ENCODE measurements at regions not wholly inside any gene's neighbourhood (a gene's known extent, or its start where the extent isn't known, plus 50 kb on each side); places are given as distances from the start of the nearest gene placed in this dataset.

DNA sequence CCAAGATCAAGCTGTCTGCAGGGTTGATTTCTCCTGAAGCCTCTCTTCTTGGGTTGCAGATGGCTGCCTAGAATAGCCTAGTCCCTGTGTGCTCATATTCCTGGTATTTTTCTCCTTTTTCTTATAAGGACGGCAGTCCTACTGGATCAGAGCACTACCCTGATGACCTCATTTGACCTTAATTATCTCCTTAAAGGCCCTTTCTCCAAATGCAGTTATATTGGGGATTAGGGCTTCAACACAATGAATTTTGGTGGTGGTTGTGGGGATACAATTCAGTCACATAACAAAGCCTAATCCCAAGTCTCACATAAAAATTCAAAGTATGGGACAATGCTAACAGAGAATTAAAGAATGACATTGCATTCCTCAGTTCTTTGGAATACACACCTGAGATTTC, 238.8 kb upstream of the SALL1 start:
- no peak for DNase-seq
- Mint-ChIP-seq H3K4me3 (no peak overlapping the region), H3K36me3 (no peaks in the 10 kb centered on the region), H3K27ac (no peak overlapping the region), H3K4me1 (no peaks in the 10 kb centered on the region), H3K9me3 (peaks cover 0 to 17% (median 3%) of the 10 kb centered on the region in 6 donors), H3K27me3 (ENCODE audit: low read depth in 3 of 3) (peaks cover 0 to 4% (median 0%) of the 10 kb centered on the region in 3 donors)

DNA sequence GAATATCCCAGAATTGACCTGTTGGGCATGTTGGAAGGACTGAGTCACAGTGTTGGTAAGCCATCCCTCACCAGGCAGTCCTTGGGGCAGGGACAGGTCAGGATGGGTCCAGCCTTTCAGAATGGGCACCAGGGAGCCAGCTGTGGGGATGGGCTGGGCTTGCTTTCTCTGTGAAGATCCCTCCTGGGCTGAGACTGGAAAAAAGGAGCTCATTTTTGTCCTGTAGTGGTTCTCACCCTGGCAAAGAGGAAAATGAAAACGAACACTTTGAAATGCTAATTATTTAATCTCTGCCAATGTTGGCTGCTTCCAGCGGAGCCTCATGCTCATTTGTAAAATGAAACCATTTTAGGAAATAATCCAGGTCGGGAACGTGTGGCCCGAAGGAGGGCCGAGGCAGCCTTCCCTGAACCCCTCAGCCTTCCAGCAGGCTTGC, 237.5 kb upstream of the SALL1 start:
- Mint-ChIP-seq H3K9me3 (peaks cover 0 to 15% (median 3%) of the 10 kb centered on the region in 6 donors), H3K27ac (no peak overlapping the region), H3K36me3 (no peaks in the 10 kb centered on the region), H3K4me3 (no peak overlapping the region), H3K4me1 (no peaks in the 10 kb centered on the region), H3K27me3 (ENCODE audit: low read depth in 3 of 3) (peaks cover 0 to 4% (median 0%) of the 10 kb centered on the region in 3 donors)
- DNase-seq: no peak

DNA sequence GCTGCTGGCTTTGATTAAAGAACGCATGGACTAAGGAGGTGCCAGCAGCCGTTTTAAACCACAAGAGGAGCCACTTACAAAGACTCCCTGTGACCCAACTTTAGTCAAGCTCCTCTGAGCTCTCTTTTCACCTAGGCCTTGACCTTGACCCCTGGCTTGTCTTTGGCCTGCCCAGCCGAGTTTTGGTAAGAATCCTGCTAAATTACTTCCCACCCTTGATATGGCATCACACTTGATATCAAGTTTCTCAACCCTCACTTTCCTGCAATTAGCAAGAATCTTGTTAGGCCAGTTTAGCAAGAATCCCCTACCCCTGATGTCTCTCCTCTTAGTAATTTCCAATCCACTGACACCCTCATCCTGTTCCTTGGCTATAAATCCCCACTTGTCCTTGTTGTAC, 232.8 kb upstream of the SALL1 start:
- no peak overlapping the region for H3K4me3 Mint-ChIP-seq

DNA sequence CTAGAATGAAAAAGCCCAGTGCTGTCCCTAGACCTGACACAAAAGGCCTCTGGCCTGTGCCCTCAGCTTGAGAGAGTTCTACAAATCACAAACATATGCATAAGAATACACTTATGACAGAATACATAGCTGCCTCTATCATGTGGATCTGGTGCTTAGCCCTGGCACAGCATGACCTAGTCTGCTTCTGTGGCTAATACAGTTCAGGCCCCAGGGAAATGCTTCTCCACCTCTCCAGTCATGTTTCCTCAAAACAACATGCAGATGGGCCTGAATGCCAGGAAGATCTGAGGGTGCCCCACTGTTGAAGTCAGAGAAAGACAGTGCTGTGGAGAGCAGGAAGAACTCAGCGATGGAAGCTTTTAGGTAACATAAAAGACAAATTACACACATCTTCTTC, 231.9 kb upstream of the SALL1 start:
- Mint-ChIP-seq H3K27me3 (ENCODE audit: low read depth in 3 of 3) (peaks cover 0 to 7% (median 6%) of the 10 kb centered on the region in 3 donors), H3K27ac (no peak overlapping the region), H3K36me3 (no peaks in the 10 kb centered on the region), H3K4me3 (no peak overlapping the region), H3K4me1 (no peaks in the 10 kb centered on the region), H3K9me3 (peaks cover 0 to 5% (median 1%) of the 10 kb centered on the region in 6 donors)
- no peak for DNase-seq

More for the DNA sequence above, 232.8 kb upstream of the SALL1 start:
- peaks cover 0 to 10% (median 1%) of the 10 kb centered on the region in 6 donors for H3K9me3 Mint-ChIP-seq
- H3K27ac Mint-ChIP-seq: no peak overlapping the region
- no peak for DNase-seq
- H3K4me1 Mint-ChIP-seq: no peaks in the 10 kb centered on the region
- H3K36me3 Mint-ChIP-seq: no peaks in the 10 kb centered on the region
- peaks cover 0 to 6% (median 6%) of the 10 kb centered on the region in 3 donors for H3K27me3 Mint-ChIP-seq (ENCODE audit: low read depth in 3 of 3)

DNA sequence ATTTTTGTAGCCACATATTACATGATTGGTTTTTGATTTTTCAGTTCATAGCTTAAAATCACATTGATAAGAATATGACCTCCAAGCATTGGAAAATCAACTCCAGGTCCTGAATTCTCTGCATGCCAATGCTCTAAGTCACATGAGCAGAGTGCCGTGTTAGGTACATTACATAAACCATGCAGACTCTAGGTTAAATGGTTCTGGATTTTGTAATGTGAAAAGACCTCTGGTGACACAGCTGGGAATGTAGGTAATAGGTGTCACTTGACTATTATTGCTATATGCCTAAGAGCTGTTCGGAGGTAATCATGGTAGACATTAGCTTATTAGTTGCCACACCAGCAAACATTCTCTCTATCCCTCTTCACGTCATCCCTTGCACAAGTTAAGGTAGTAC, 231.1 kb upstream of the SALL1 start:
- H3K27ac Mint-ChIP-seq: no peak overlapping the region
- peaks cover 0 to 5% (median 1%) of the 10 kb centered on the region in 6 donors for H3K9me3 Mint-ChIP-seq
- peaks cover 0 to 7% (median 6%) of the 10 kb centered on the region in 3 donors for H3K27me3 Mint-ChIP-seq (ENCODE audit: low read depth in 3 of 3)
- DNase-seq: no peak
- H3K36me3 Mint-ChIP-seq: no peaks in the 10 kb centered on the region
- no peak overlapping the region for H3K4me3 Mint-ChIP-seq
- no peaks in the 10 kb centered on the region for H3K4me1 Mint-ChIP-seq

DNA sequence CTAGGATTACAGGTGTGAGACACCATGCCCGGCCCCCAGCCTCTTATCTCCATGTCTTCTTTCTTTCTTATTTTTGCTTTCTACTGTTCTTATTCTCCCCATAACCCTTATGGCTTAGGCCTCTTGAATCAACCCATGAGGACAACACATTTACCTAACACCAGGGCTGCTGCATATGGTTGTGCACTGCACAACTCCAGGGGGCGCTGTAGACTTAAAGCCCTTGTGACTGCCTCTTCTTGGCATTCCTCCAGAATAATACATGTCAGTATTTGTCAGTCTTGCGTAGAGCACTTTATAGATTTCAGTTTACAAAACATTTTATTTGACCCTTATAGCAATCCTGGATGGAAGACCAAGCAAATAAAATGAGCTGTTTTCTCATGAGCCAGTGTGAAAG, 225.0 kb upstream of the SALL1 start:
- Mint-ChIP-seq H3K9me3 (peaks cover 0 to 6% (median 0%) of the 10 kb centered on the region in 6 donors), H3K27me3 (ENCODE audit: low read depth in 3 of 3) (peaks cover 0 to 4% (median 2%) of the 10 kb centered on the region in 3 donors), H3K36me3 (no peaks in the 10 kb centered on the region), H3K27ac (no peak overlapping the region), H3K4me3 (no peak overlapping the region), H3K4me1 (no peaks in the 10 kb centered on the region)
- DNase-seq: no peak

DNA sequence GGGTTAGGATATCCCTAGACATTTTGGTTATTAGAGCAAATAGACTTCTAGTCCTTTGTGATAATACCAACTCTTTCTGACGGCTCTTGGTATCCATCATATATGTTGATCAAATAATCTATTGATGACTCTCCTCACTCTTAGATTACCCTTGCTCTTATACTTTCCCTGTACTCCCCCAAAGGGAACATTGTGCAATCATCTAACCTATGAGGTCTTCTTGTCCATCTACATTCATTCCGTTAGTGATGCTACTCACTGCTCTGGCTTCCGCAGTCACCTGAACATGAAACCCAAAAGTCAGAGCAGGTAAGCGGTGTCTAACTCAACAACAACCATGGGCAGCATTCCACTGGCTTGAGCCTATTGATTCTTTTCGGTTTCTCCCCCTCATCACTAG, 223.7 kb upstream of the SALL1 start:
- peaks cover 0 to 7% (median 0%) of the 10 kb centered on the region in 6 donors for H3K9me3 Mint-ChIP-seq
- H3K36me3 Mint-ChIP-seq: no peaks in the 10 kb centered on the region
- peaks cover 0 to 2% (median 2%) of the 10 kb centered on the region in 3 donors for H3K27me3 Mint-ChIP-seq (ENCODE audit: low read depth in 3 of 3)
- H3K27ac Mint-ChIP-seq: no peak overlapping the region
- H3K4me3 Mint-ChIP-seq: no peak overlapping the region
- no peaks in the 10 kb centered on the region for H3K4me1 Mint-ChIP-seq
- no peak for DNase-seq

DNA sequence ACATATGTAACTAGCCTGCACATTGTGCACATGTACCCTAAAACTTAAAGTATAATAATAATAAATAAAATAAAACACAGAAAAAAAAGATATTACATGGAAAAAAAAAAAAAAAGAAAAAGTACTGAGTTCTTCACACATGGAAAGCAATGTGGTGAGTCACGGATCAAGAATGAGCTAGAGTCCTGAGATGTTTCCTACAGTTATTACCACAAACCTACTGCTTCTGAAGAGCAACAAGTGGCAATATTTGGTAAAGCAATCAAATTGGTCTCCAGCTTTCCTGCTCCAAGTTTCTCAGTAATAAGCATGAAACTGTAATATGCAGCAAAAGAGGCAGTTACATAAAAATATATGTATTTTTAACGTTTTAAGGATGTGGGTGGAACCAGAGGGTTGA, 223.3 kb upstream of the SALL1 start:
- Mint-ChIP-seq H3K36me3 (no peaks in the 10 kb centered on the region), H3K27me3 (ENCODE audit: low read depth in 3 of 3) (peaks cover 0 to 2% (median 2%) of the 10 kb centered on the region in 3 donors), H3K27ac (no peak overlapping the region), H3K4me3 (no peak overlapping the region), H3K9me3 (peaks cover 0 to 7% (median 0%) of the 10 kb centered on the region in 6 donors), H3K4me1 (no peaks in the 10 kb centered on the region)
- no peak for DNase-seq

DNA sequence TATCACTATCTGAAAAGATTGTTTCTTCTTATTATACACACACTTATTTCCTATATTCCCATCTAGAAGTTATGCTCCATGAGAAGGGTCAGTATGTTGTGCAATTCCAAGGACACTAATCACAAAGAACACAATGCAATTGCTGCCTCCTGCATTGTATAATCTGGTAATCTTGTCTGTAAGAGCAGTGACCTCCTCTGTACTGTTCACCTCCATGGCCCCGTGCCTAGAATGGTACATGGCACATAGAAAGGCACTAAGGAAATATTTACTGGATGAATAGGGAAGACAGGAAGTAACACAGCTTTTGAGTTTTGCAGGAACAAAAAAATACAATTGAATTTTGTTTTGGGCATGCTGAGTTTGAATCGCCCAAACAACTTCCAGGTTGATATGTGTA, 214.6 kb upstream of the SALL1 start:
- Mint-ChIP-seq H3K27ac (no peak overlapping the region), H3K4me3 (no peak overlapping the region), H3K4me1 (no peaks in the 10 kb centered on the region), H3K36me3 (peaks cover 0 to 7% (median 0%) of the 10 kb centered on the region in 3 donors), H3K9me3 (peaks cover 0 to 18% (median 4%) of the 10 kb centered on the region in 6 donors), H3K27me3 (ENCODE audit: low read depth in 3 of 3) (peaks cover 0 to 4% (median 2%) of the 10 kb centered on the region in 3 donors)
- no peak for DNase-seq

DNA sequence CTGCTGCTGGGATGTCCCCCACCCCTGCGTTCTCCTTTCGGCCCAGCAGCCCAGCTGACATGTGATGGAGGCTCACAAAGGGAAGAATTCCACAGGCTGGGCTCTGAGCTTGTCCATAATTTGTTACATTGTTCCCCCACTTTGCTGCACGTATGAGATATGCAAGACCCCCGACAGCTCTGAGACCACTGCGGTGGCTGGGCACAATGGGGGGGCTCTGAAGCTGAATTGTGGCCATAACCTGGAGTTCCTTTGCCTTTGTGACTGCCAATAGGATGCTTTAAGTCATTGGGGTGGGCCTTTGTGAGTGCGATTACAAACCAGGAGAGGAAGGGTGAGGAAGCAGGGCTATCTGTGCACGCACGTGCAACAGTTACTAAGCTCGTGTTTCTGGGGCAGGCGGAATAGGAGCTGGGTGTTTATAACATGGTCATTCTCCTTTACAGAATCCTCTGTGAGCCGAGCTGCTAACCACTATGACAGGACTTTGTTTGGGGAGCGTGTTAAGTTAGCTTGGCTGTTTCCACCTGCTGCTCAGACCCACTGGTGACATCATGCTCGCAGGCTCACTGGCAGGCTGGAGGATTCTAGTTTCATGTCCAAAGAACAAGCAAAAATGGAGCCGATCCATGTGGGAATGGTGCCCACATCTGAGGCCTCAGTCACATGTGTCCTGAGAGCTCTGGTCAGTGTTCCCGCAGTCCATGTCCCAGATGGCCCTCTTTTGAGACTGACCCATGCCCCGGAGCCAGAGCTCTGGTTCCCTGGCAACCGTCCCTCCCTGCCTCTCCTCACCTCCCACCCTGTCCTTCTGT, 208.3 kb upstream of the SALL1 start:
- Mint-ChIP-seq H3K27ac (no peak overlapping the region), H3K4me3 (no peak overlapping the region), H3K27me3 (ENCODE audit: low read depth in 3 of 3) (peaks cover 0 to 4% (median 4%) of the 10 kb centered on the region in 3 donors), H3K36me3 (peaks cover 0 to 3% (median 0%) of the 10 kb centered on the region in 3 donors), H3K9me3 (peaks cover 0 to 6% (median 1%) of the 10 kb centered on the region in 6 donors), H3K4me1 (no peaks in the 10 kb centered on the region)
- no peak for DNase-seq

DNA sequence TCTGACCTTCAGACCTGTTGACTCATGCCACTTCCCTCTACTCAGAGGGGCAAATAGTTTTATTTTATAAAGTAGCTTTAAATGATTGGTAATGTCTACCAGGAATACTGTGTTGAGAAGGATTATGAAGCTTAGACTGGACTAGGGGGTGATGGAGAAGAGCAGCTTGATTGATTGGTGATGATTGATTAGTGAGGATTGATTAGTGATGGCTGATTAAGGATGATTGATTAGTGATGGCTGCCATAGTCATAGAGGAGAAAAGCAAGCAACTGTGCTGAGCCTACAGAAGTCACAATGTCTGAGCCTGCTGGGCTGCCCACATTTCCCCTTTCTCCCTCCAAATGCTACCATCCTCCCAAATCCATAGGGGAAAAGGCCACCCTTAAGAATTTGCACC, 206.8 kb upstream of the SALL1 start:
- Mint-ChIP-seq H3K9me3 (peaks cover 0 to 2% (median 0%) of the 10 kb centered on the region in 6 donors), H3K27me3 (ENCODE audit: low read depth in 3 of 3) (peaks cover 0 to 4% (median 4%) of the 10 kb centered on the region in 3 donors), H3K4me3 (no peak overlapping the region), H3K27ac (no peak overlapping the region), H3K36me3 (no peaks in the 10 kb centered on the region), H3K4me1 (no peaks in the 10 kb centered on the region)
- no peak for DNase-seq

DNA sequence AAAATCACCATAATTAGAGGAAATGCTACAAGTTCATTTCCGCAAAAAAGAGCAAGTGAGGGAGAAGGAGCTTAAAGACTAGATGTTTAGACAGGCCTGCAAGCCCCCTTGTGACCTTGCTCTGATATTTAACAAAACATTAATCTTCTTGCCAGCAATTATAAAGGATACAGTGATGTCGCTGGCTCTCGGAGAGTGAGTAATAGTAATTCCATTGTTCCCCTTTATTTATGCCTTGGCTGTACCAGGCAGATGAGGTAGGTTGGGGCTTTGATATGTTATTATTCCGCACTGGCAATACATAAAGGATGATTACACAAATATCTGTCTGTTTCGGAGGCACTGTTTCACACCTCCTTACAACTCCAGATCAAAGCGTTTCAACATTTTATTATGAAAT, 204.8 kb upstream of the SALL1 start:
- H3K4me3 Mint-ChIP-seq: no peak overlapping the region
- H3K27ac Mint-ChIP-seq: no peak overlapping the region
- H3K36me3 Mint-ChIP-seq: no peaks in the 10 kb centered on the region

DNA sequence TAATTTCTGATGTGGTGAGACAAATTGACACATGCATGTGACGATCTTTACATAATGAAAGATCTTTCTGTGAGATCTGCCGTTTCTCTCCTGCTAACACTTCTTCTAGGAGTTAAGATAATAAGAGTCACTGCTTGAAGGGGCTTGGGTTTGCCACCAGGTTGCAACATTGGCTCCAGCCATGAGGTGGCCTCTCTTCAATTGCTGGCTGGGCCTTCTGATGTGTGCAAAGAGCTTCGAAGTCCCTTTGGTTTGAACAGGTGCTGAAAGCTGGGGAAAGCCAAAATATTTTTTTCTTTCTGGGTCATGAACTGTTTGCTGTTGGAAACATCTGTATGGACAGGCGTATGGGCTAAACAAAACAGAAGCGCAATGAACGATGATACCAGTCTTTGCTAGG, 204.1 kb upstream of the SALL1 start:
- H3K9me3 Mint-ChIP-seq: peaks cover 0 to 1% (median 0%) of the 10 kb centered on the region in 6 donors
- DNase-seq: no peak
- no peaks in the 10 kb centered on the region for H3K4me1 Mint-ChIP-seq
- H3K36me3 Mint-ChIP-seq: no peaks in the 10 kb centered on the region
- no peak overlapping the region for H3K4me3 Mint-ChIP-seq
- no peak overlapping the region for H3K27ac Mint-ChIP-seq
- peaks cover 0 to 4% (median 4%) of the 10 kb centered on the region in 3 donors for H3K27me3 Mint-ChIP-seq (ENCODE audit: low read depth in 3 of 3)

More for the DNA sequence above, 204.8 kb upstream of the SALL1 start:
- peaks cover 0 to 1% (median 0%) of the 10 kb centered on the region in 6 donors for H3K9me3 Mint-ChIP-seq
- H3K27me3 Mint-ChIP-seq (ENCODE audit: low read depth in 3 of 3): peaks cover 0 to 4% (median 4%) of the 10 kb centered on the region in 3 donors
- DNase-seq: no peak
- no peaks in the 10 kb centered on the region for H3K4me1 Mint-ChIP-seq

DNA sequence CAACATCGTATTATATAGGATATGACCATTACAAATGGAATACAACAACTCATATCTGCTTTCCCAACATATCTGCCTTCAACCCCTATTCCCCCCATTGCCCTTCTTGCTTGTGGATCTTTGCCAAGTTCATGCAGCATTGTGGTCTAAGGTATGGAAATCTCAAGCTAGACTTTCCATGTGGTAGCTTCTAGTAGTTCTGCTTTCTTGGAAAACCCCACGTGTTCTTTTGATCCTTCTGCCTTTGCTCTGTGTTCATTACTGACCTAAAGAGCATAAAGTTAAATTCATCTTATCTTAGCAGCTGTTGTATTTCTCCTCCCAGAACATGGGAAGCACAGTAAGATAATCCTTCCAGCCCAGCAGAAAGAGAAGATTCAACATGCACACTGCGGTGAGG, 202.0 kb upstream of the SALL1 start:
- Mint-ChIP-seq H3K4me1 (no peaks in the 10 kb centered on the region), H3K9me3 (peaks cover 0 to 1% (median 0%) of the 10 kb centered on the region in 6 donors), H3K27ac (no peak overlapping the region), H3K4me3 (no peak overlapping the region), H3K27me3 (ENCODE audit: low read depth in 3 of 3) (peaks cover 0 to 2% (median 0%) of the 10 kb centered on the region in 3 donors), H3K36me3 (no peaks in the 10 kb centered on the region)
- DNase-seq: no peak

Data from immature natural killer cell (primary cell).